AG04450 (cell line): ENCODE measurements at regions not wholly inside any gene's neighbourhood (a gene's known extent, or its start where the extent isn't known, plus 50 kb on each side); places are given as distances from the start of the nearest gene placed in this dataset.
"Not testable (repeated sequence)": the region's sequence is repeated elsewhere in the genome, so short reads cannot be mapped to it uniquely, and the experiment has no call there.

Experiments used
- CTCF ChIA-PET: fragments of 300-600, 350-600 bp; formaldehyde crosslinking; extraction: SDS; loops from one replicate; lab custom pipeline; 2022; ENCODE audit warnings: antibody characterized with exemption, inconsistent platforms; lab: Charles Lee
- POLR2A ChIA-PET: fragments of 350-600 bp; formaldehyde crosslinking; extraction: SDS; loops from one replicate; lab custom pipeline; 2021; ENCODE audit warnings: antibody characterized with exemption, inconsistent platforms; lab: Yijun Ruan, JAX
- DNase-seq: peaks from one replicate; pipeline ENCODE4 v3.0.0-alpha.2; 2011; ENCODE audit warnings: low read depth, low spot score
- H3K27ac ChIP-seq: one replicate; pipeline ENCODE4 v1.5.1; 2012; ENCODE audit warnings: low read depth, low read length, control low read depth
- H3K27me3 ChIP-seq: one replicate; pipeline ENCODE4 v1.6.0; 2012; ENCODE audit warnings: low read length; ENCODE audit not compliant: control insufficient read depth, insufficient read depth
- H3K4me3 ChIP-seq: 2 replicates; pipeline ENCODE4 v1.5.1; 2011; ENCODE audit warnings: mild to moderate bottlenecking, low read depth, low read length, control low read depth
- H3K9me3 ChIP-seq: 2 replicates; pipeline ENCODE4 v1.5.1; 2012; ENCODE audit warnings: low read length; ENCODE audit not compliant: control insufficient read depth, insufficient read depth
- CTCF ChIP-seq: IDR thresholded peaks from 2 replicates; pipeline ENCODE4 v1.5.1; 2011; ENCODE audit warnings: low read depth, low read length, control low read depth, inconsistent platforms

GRCh38 chr4:114444211-114444610, 154.4 kb upstream of the UGT8 start:
- no peaks in the 10 kb centered on the region for H3K27me3 ChIP-seq
- POLR2A ChIA-PET, result no interaction called here
- TF ChIP-seq CTCF, result no peak
- H3K9me3 ChIP-seq, result no peaks in the 10 kb centered on the region
- no peak overlapping the region for H3K4me3 ChIP-seq
- CTCF ChIA-PET, result no interaction called here
- no peak for DNase-seq
- no peak overlapping the region for H3K27ac ChIP-seq

- POLR2A ChIA-PET, DNase-seq, CTCF ChIA-PET: not testable (repeated sequence)
Measured at GRCh38 chr4:114447963-114448516, 150.6 kb upstream of the UGT8 start.

GRCh38 chr4:114458728-114459127, 139.9 kb upstream of the UGT8 start:
- Histone ChIP-seq H3K4me3 (no peak overlapping the region), H3K27ac (no peak overlapping the region), H3K9me3 (no peaks in the 10 kb centered on the region), H3K27me3 (no peaks in the 10 kb centered on the region)
- ChIA-PET CTCF (no interaction called here), POLR2A (no interaction called here)
- TF ChIP-seq CTCF, result no peak
- no peak for DNase-seq

More at GRCh38 chr4:114447963-114448516, 150.6 kb upstream of the UGT8 start:
- H3K27ac ChIP-seq, H3K27me3 ChIP-seq, H3K9me3 ChIP-seq, H3K4me3 ChIP-seq: not testable (repeated sequence)

- H3K9me3 ChIP-seq, result no peaks in the 10 kb centered on the region
- no peaks in the 10 kb centered on the region for H3K27me3 ChIP-seq
- no peak overlapping the region for H3K4me3 ChIP-seq
- ChIA-PET POLR2A (no interaction called here), CTCF (no interaction called here)
- no peak for TF ChIP-seq CTCF
- DNase-seq, result no peak
- no peak overlapping the region for H3K27ac ChIP-seq
Measured at GRCh38 chr4:114464726-114465272, 133.8 kb upstream of the UGT8 start.

- Histone ChIP-seq H3K27ac (no peak overlapping the region), H3K9me3 (no peaks in the 10 kb centered on the region), H3K27me3 (no peaks in the 10 kb centered on the region), H3K4me3 (no peak overlapping the region)
- ChIA-PET POLR2A (no interaction called here), CTCF (no interaction called here)
- no peak for TF ChIP-seq CTCF
- DNase-seq, result no peak
Measured at GRCh38 chr4:114465766-114466165, 132.8 kb upstream of the UGT8 start.
